H1 (cell line): ENCODE measurements at regions not wholly inside any gene's neighbourhood (a gene's known extent, or its start where the extent isn't known, plus 50 kb on each side); places are given as distances from the start of the nearest gene placed in this dataset.

Source experiments
- CTCF ChIA-PET: fragments of 300-600 bp; sonication (Branson Sonifier 250); formaldehyde crosslinking; loops from one replicate; lab custom pipeline; 2021; ENCODE audit not compliant: partially characterized antibody; lab: Charles Lee
- POLR2A ChIA-PET: fragments of 300-600 bp; sonication (Branson Sonifier 250); formaldehyde crosslinking; loops from one replicate; lab custom pipeline; 2021; ENCODE audit warnings: inconsistent platforms; ENCODE audit not compliant: partially characterized antibody; lab: Charles Lee
- DNase-seq, 2 experiments: peaks; one replicate each; pipeline versions ENCODE4 v3.0.0 to v3.0.0-alpha.2; 2010 to 2022; ENCODE audit warnings: low spot score in 2 of 2, low read depth in 1 of 2, mixed read lengths in 1 of 2
- FAIRE-seq: peaks from 2 replicates; lab custom pipeline; 2011; peaks lifted over from hg19 to GRCh38; lab: Jason Lieb, UNC
- H2AFZ ChIP-seq: 2 replicates; pipeline ENCODE4 v1.8.1; 2012; ENCODE audit warnings: low read length, inconsistent platforms
- H2AK5ac ChIP-seq: 2 replicates; pipeline ENCODE4 v1.6.1; 2013; ENCODE audit warnings: low read depth, low read length
- H2BK120ac ChIP-seq: replicated peaks from 2 replicates; pipeline ENCODE3; 2013; ENCODE audit warnings: low read depth, low read length, inconsistent platforms
- H2BK12ac ChIP-seq: 2 replicates; pipeline ENCODE4 v1.6.1; 2013; ENCODE audit warnings: low read depth, low read length
- H2BK15ac ChIP-seq: 2 replicates; pipeline ENCODE4 v1.6.1; 2013; ENCODE audit warnings: low read length
- H2BK20ac ChIP-seq: 2 replicates; pipeline ENCODE4 v1.6.1; 2013; ENCODE audit warnings: low read length
- H2BK5ac ChIP-seq: 2 replicates; pipeline ENCODE4 v1.6.1; 2013; ENCODE audit warnings: low read depth, low read length
- H3K14ac ChIP-seq: 2 replicates; pipeline ENCODE4 v1.6.1; 2013; ENCODE audit warnings: inconsistent platforms; ENCODE audit not compliant: insufficient read length
- H3K18ac ChIP-seq: 2 replicates; pipeline ENCODE4 v1.6.1; 2013; ENCODE audit warnings: low read length; ENCODE audit errors: extremely low read depth
- H3K23ac ChIP-seq: 2 replicates; pipeline ENCODE4 v1.6.1; 2013; ENCODE audit warnings: inconsistent platforms; ENCODE audit not compliant: insufficient read length
- H3K23me2 ChIP-seq: 2 replicates; pipeline ENCODE4 v1.6.1; 2013; ENCODE audit warnings: low read depth, low read length
- H3K27ac ChIP-seq: 2 replicates; pipeline ENCODE4 v1.6.1; 2011; ENCODE audit warnings: low read depth, low read length, inconsistent platforms
- H3K27me3 ChIP-seq, 4 experiments: replicated peaks in 1 of 4; 1 replicate in 1 of 4; 2 replicates in 3 of 4; pipeline versions ENCODE4 v1.6.1 to v1.8.1; 2011 to 2013; ENCODE audit warnings: low read length in 3 of 4, mild to moderate bottlenecking in 3 of 4, inconsistent platforms in 2 of 4, mixed read lengths in 2 of 4, moderate library complexity in 1 of 4; ENCODE audit not compliant: control insufficient read depth in 3 of 4, insufficient read depth in 3 of 4; ENCODE audit errors: extremely low read depth in 1 of 4
- H3K36me3 ChIP-seq, 4 experiments: 2 replicates each; pipeline versions ENCODE4 v1.6.1 to v1.8.1; 2011 to 2013; ENCODE audit warnings: mild to moderate bottlenecking in 4 of 4, low read length in 3 of 4, moderate library complexity in 2 of 4, control low read depth in 1 of 4, inconsistent platforms in 1 of 4; ENCODE audit not compliant: insufficient read depth in 4 of 4, control insufficient read depth in 2 of 4
- H3K4ac ChIP-seq: replicated peaks from 2 replicates; pipeline ENCODE3; 2013; ENCODE audit warnings: low read length, low read depth, mixed read lengths, inconsistent platforms; ENCODE audit not compliant: insufficient read length
- H3K4me1 ChIP-seq, 4 experiments: replicated peaks in 1 of 4; 1 replicate in 1 of 4; 2 replicates in 3 of 4; pipeline versions ENCODE4 v1.6.1 to v1.8.1; 2011 to 2013; ENCODE audit warnings: low read length in 3 of 4, inconsistent platforms in 2 of 4, mixed read lengths in 1 of 4; ENCODE audit not compliant: insufficient read depth in 4 of 4, control insufficient read depth in 3 of 4
- H3K4me2 ChIP-seq, 2 experiments: 2 replicates each; pipeline versions ENCODE4 v1.6.1 to v1.8.1; 2011 to 2013; ENCODE audit warnings: low read depth in 2 of 2, low read length in 2 of 2, control low read depth in 1 of 2, inconsistent platforms in 1 of 2, mild to moderate bottlenecking in 1 of 2; ENCODE audit not compliant: insufficient read depth in 1 of 2
- H3K4me3 ChIP-seq, 4 experiments: fragments of 200-600, 300-600 bp in 1 of 4; sonication (generic), shearing (Covaris generic), sonication (Bioruptor Twin) in 1 of 4; 2 replicates each; pipeline versions ENCODE4 v1.5.1 to v1.8.1; 2011 to 2016; ENCODE audit warnings: low read length in 4 of 4, low read depth in 3 of 4, control low read depth in 2 of 4, inconsistent platforms in 2 of 4, mild to moderate bottlenecking in 2 of 4, mixed read lengths in 1 of 4, moderate library complexity in 1 of 4; ENCODE audit not compliant: insufficient read depth in 2 of 4; ENCODE audit errors: extremely low read depth in 1 of 4
- H3K56ac ChIP-seq: replicated peaks from 2 replicates; pipeline ENCODE3; 2013; ENCODE audit warnings: low read depth, mild to moderate bottlenecking, mixed read lengths, low read length, inconsistent platforms; ENCODE audit not compliant: insufficient read length
- H3K79me1 ChIP-seq: 2 replicates; pipeline ENCODE4 v1.6.1; 2013; ENCODE audit warnings: low read depth, low read length, control low read depth
- H3K79me2 ChIP-seq, 2 experiments: 2 replicates each; pipeline versions ENCODE4 v1.6.1 to v1.8.1; 2012 to 2013; ENCODE audit warnings: low read length in 2 of 2, mild to moderate bottlenecking in 2 of 2, inconsistent platforms in 1 of 2; ENCODE audit not compliant: insufficient read depth in 2 of 2, control insufficient read depth in 1 of 2
- H3K9ac ChIP-seq, 4 experiments: replicated peaks in 1 of 4; 1 replicate in 1 of 4; 2 replicates in 3 of 4; pipeline versions ENCODE4 v1.6.1 to v1.8.1; 2011 to 2013; ENCODE audit warnings: low read depth in 3 of 4, low read length in 3 of 4, control low read depth in 2 of 4, mild to moderate bottlenecking in 2 of 4, moderate library complexity in 2 of 4, inconsistent platforms in 1 of 4; ENCODE audit errors: extremely low read depth in 1 of 4
- H3K9me3 ChIP-seq, 2 experiments: 2 replicates each; pipeline versions ENCODE4 v1.6.1 to v1.8.1; 2012 to 2013; ENCODE audit warnings: mild to moderate bottlenecking in 2 of 2, moderate library complexity in 2 of 2, control low read depth in 1 of 2, inconsistent platforms in 1 of 2, low read depth in 1 of 2, low read length in 1 of 2, mixed read lengths in 1 of 2; ENCODE audit not compliant: insufficient read depth in 2 of 2
- H4K20me1 ChIP-seq, 2 experiments: replicated peaks in 1 of 2; 2 replicates each; pipeline versions ENCODE3 to v1.8.1; 2011 to 2013; ENCODE audit warnings: inconsistent platforms in 2 of 2, low read length in 2 of 2, mild to moderate bottlenecking in 1 of 2; ENCODE audit not compliant: insufficient read depth in 2 of 2, control insufficient read depth in 1 of 2
- H4K5ac ChIP-seq: 2 replicates; pipeline ENCODE4 v1.6.1; 2013; ENCODE audit warnings: low read length, low read depth, mixed read lengths, inconsistent platforms; ENCODE audit not compliant: insufficient read length
- H4K8ac ChIP-seq: 2 replicates; pipeline ENCODE4 v1.8.0; 2013; ENCODE audit warnings: mild to moderate bottlenecking, moderate library complexity, low read length, inconsistent platforms; ENCODE audit not compliant: insufficient read depth; ENCODE audit errors: extremely low read depth
- H4K91ac ChIP-seq: replicated peaks from 2 replicates; pipeline ENCODE3; 2013; ENCODE audit warnings: low read length, mixed read lengths, inconsistent platforms; ENCODE audit not compliant: insufficient read length
- ATF3 ChIP-seq: IDR thresholded peaks from 2 replicates; pipeline ENCODE4 v1.6.1; 2011; ENCODE audit warnings: low read depth, mild to moderate bottlenecking, low read length; ENCODE audit not compliant: insufficient read depth
- BCL11A ChIP-seq, 2 experiments: IDR thresholded peaks; one replicate each; pipeline ENCODE4 v1.6.1; 2011; ENCODE audit warnings: low read depth in 2 of 2, low read length in 2 of 2, mild to moderate bottlenecking in 2 of 2
- CTBP2 ChIP-seq: IDR thresholded peaks from 2 replicates; pipeline ENCODE4 v1.7.0; 2011; ENCODE audit warnings: borderline replicate concordance, mild to moderate bottlenecking, moderate library complexity, mixed read lengths, low read length; ENCODE audit not compliant: insufficient read depth, insufficient read length
- GTF2F1 ChIP-seq: IDR thresholded peaks from 2 replicates; pipeline ENCODE4 v1.6.1; 2012; ENCODE audit warnings: low read depth, low read length, improper control_type of control experiment, borderline replicate concordance
- WGBS, 2 experiments: shearing (Covaris generic) in 1 of 2; methylation state at CpG; one replicate each; pipeline versions ENCODE4 v1.1.6 to v1.1.7; 2013 to 2015; ENCODE audit warnings: low lambda C conversion rate in 2 of 2, mixed read lengths in 2 of 2, inconsistent platforms in 1 of 2, low coverage in 1 of 2, missing lambda C conversion rate in 1 of 2; ENCODE audit not compliant: insufficient replicate concordance in 2 of 2, insufficient coverage in 1 of 2, insufficient read length in 1 of 2; ENCODE audit errors: extremely low coverage in 1 of 2, missing lambda C conversion rate in 1 of 2; 5-methylcytosine and 5-hydroxymethylcytosine counted together

GRCh38 chr3:15977090-15977489, 179.3 kb upstream of the ANKRD28 start:
- Histone ChIP-seq H3K9ac (no peak overlapping the region), H3K23me2 (no peaks in the 10 kb centered on the region), H2BK5ac (no peak overlapping the region), H3K4me1 (no peaks in the 10 kb centered on the region; a peak in 1 of 7 replicates), H3K36me3 (no peaks in the 10 kb centered on the region), H3K14ac (no peak overlapping the region), H3K9me3 (no peaks in the 10 kb centered on the region), H2BK12ac (no peak overlapping the region), H3K4me2 (no peak overlapping the region), H3K79me1 (no peaks in the 10 kb centered on the region), H2AFZ (no peak overlapping the region), H2BK120ac (no peak overlapping the region), H2AK5ac (no peak overlapping the region), H4K91ac (no peak overlapping the region), H3K23ac (no peak overlapping the region), H2BK15ac (no peak overlapping the region), H2BK20ac (no peak overlapping the region), H3K18ac (no peak overlapping the region), H3K27me3 (no peaks in the 10 kb centered on the region), H4K8ac (no peak overlapping the region), H3K79me2 (no peaks in the 10 kb centered on the region), H3K27ac (no peak overlapping the region), H3K4ac (no peak overlapping the region), H3K4me3 (no peak overlapping the region), H3K56ac (no peak overlapping the region), H4K20me1 (no peaks in the 10 kb centered on the region), H4K5ac (no peak overlapping the region)
- POLR2A ChIA-PET = no interaction called here
- no peak for DNase-seq
- CTCF ChIA-PET = interaction anchor here (0.6 to 5.4 kb wide), 6 partner anchors 13 to 201 kb away, joined by 4 to 34 read pairs (median 7); no protein-coding TSS in a partner anchor
- FAIRE-seq = no peak
- TF ChIP-seq ATF3 = no peak
- no peak for TF ChIP-seq BCL11A (IDR thresholded peaks at IDR 0.05; ENCODE audit: low read depth in 2 of 2, low read length in 2 of 2)
- no peak for TF ChIP-seq CTBP2
- TF ChIP-seq GTF2F1 = no peak
- WGBS, 2 experiments = 83% methylated on average over 1 of the region's 1 CpG; no CpG with 5 or more reads in 1 of the 2 experiments
